ENCODE measurements at regions not wholly inside any gene's neighbourhood (a gene's known extent, or its start where the extent isn't known, plus 50 kb on each side); places are given as distances from the start of the nearest gene placed in this dataset.

DNA sequence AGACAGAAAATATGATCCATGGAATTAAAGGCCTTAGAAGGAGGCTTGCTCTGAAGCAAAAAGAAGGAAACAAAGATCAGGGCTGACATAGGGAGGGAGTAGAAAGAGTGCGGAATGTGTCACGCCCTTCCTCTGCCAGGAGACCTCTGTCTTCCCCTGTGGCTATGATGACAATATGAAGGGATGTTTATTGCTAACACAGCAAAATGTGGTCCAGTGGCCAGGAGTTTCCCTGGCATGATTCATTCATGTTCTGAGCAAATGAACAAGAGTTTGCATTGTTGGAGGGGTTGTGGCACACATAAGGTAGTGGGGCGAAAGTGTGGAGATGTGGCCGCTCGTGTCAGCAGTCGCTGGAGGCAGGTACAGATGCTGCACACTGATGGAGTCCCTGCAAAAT lies 169.4 kb downstream of the SHQ1 start:
- H3K56ac ChIP-seq (ENCODE audit: insufficient read length, low read depth, low read length), result no peak overlapping the region
- WGBS (ENCODE audit: extremely low coverage, insufficient read length, low lambda C conversion rate), result no CpG with 5 or more reads among the region's 6 CpGs
- Mint-ChIP-seq H3K27ac (no peak overlapping the region), H3K4me3 (no peak overlapping the region), H3K9me3 (no peaks in the 10 kb centered on the region), H3K36me3 (ENCODE audit: insufficient read depth in 1 of 3, low read depth in 3 of 3) (no peaks in the 10 kb centered on the region), H3K4me1 (peaks cover 3 to 13% of the 10 kb centered on the region in 2 experiments; a peak in 3 of 4 replicates), H3K27me3 (ENCODE audit: low read depth) (no peaks in the 10 kb centered on the region; the same call in 1 of the 2 replicates)
- H3K4ac ChIP-seq (ENCODE audit: low read depth, low read length), result no peak overlapping the region
- no peak overlapping the region for H2BK12ac ChIP-seq (ENCODE audit: insufficient read length, low read depth, low read length)
- DNase-seq, result no peak
- no peak overlapping the region for H3K18ac ChIP-seq (ENCODE audit: insufficient read length, low read depth, low read length)
- H3K79me2 ChIP-seq (ENCODE audit: insufficient read depth, low read length), result no peaks in the 10 kb centered on the region
- H3K4me2 ChIP-seq (ENCODE audit: insufficient read depth, insufficient read length, low read length), result no peak overlapping the region
- H2AK5ac ChIP-seq (ENCODE audit: insufficient read length, low read length), result no peak overlapping the region
- H3K23me2 ChIP-seq (ENCODE audit: insufficient read length, low read depth, low read length, poor library complexity, severe bottlenecking), result no peaks in the 10 kb centered on the region
- H3K4me1 ChIP-seq (ENCODE audit: insufficient read depth, low read length), result no peaks in the 10 kb centered on the region
- TF ChIP-seq, protein P1, sequence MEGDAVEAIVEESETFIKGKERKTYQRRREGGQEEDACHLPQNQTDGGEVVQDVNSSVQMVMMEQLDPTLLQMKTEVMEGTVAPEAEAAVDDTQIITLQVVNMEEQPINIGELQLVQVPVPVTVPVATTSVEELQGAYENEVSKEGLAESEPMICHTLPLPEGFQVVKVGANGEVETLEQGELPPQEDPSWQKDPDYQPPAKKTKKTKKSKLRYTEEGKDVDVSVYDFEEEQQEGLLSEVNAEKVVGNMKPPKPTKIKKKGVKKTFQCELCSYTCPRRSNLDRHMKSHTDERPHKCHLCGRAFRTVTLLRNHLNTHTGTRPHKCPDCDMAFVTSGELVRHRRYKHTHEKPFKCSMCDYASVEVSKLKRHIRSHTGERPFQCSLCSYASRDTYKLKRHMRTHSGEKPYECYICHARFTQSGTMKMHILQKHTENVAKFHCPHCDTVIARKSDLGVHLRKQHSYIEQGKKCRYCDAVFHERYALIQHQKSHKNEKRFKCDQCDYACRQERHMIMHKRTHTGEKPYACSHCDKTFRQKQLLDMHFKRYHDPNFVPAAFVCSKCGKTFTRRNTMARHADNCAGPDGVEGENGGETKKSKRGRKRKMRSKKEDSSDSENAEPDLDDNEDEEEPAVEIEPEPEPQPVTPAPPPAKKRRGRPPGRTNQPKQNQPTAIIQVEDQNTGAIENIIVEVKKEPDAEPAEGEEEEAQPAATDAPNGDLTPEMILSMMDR (conservative IDR thresholded peaks at IDR 0.05), result no peak
- no peak overlapping the region for H3K27ac ChIP-seq (ENCODE audit: insufficient read length, low read depth, low read length)
- no peak overlapping the region for H2BK5ac ChIP-seq (ENCODE audit: insufficient read length, low read length)
- H2BK20ac ChIP-seq (ENCODE audit: low read depth, low read length, poor library complexity, severe bottlenecking), result no peak overlapping the region
- H3K14ac ChIP-seq (ENCODE audit: insufficient read depth, low read length), result no peak overlapping the region
- no peak overlapping the region for H3K23ac ChIP-seq (ENCODE audit: insufficient read length, low read depth, low read length)
- H3T11ph ChIP-seq (ENCODE audit: low read length), result no peak overlapping the region
- no peak overlapping the region for H4K8ac ChIP-seq (replicated peaks; ENCODE audit: insufficient read length, low read depth, low read length)
- H2AFZ ChIP-seq (ENCODE audit: low read length), result no peak overlapping the region
- no peaks in the 10 kb centered on the region for H3K9me3 ChIP-seq (ENCODE audit: control insufficient read depth, low read depth, low read length)
- H3K27me3 ChIP-seq (ENCODE audit: insufficient read depth, low read length), result no peaks in the 10 kb centered on the region
- H2BK120ac ChIP-seq (ENCODE audit: low read depth, low read length, poor library complexity, severe bottlenecking), result no peak overlapping the region
- H4K20me1 ChIP-seq (ENCODE audit: control insufficient read depth, insufficient read depth, insufficient read length), result no peaks in the 10 kb centered on the region
- H4K5ac ChIP-seq (ENCODE audit: insufficient read length, low read depth, low read length), result no peak overlapping the region
- H2BK15ac ChIP-seq (ENCODE audit: low read depth, low read length), result no peak overlapping the region
- no peaks in the 10 kb centered on the region for H3K79me1 ChIP-seq (ENCODE audit: insufficient read depth, low read depth, low read length, poor library complexity, severe bottlenecking)
- no peak overlapping the region for H3K9ac ChIP-seq (ENCODE audit: extremely low read depth, insufficient read length, low read length)
- H4K91ac ChIP-seq (ENCODE audit: insufficient read length, low read depth, low read length), result no peak overlapping the region

Data from H9 (cell line).